MM.1S (cell line): ENCODE measurements at regions not wholly inside any gene's neighbourhood (a gene's known extent, or its start where the extent isn't known, plus 50 kb on each side); places are given as distances from the start of the nearest gene placed in this dataset.

Experiments used
- CTCF ChIP-seq: fragments of 300-600 bp; sonication (generic); IDR thresholded peaks from 2 replicates; pipeline ENCODE4 v1.5.1; 2016; ENCODE audit warnings: antibody characterized with exemption, low read length, mixed read lengths
- EZH2 ChIP-seq: fragments of 300-600 bp; sonication (generic); optimal IDR thresholded peaks from 2 replicates; pipeline ENCODE3; 2017; ENCODE audit warnings: low read depth, mild to moderate bottlenecking, antibody characterized with exemption, low read length, mixed read lengths

DNA sequence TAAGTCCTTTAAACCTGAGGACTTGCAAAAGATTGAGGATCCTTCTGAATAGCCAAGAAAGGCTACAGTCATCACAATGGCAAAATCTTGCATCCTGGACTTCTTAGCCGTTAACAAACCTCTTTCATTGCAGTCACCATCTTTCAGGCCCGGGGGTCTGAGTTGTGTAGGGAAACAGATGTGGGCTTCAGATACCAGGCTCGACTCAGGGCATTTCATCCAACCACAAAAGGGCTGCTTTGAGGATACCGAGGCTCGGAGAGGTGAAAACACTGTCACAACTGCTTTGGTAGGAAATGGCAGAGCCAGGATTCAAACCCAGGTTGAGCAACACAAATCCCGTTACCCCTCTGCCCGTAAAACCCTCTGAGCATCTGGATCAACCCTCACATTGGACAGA is 147.4 kb downstream of the TFCP2L1 start:
- TF ChIP-seq CTCF, result no peak
- no peak for TF ChIP-seq EZH2
